Bronchial epithelial cell (primary cell): ENCODE measurements at regions not wholly inside any gene's neighbourhood (a gene's known extent, or its start where the extent isn't known, plus 50 kb on each side); places are given as distances from the start of the nearest gene placed in this dataset.

Experiments used
- DNase-seq: peaks from one replicate; pipeline ENCODE4 v3.0.0-alpha.2; 2010; ENCODE audit warnings: low read depth
- FAIRE-seq: peaks from 2 replicates; lab custom pipeline; 2011; peaks lifted over from hg19 to GRCh38; lab: Jason Lieb, UNC
- H3K27me3 ChIP-seq: 2 replicates; pipeline ENCODE4 v1.5.1; 2011; ENCODE audit warnings: low read length; ENCODE audit not compliant: control insufficient read depth, insufficient read depth
- H3K36me3 ChIP-seq: 2 replicates; pipeline ENCODE4 v1.5.1; 2011; ENCODE audit warnings: low read length; ENCODE audit not compliant: control insufficient read depth, insufficient read depth
- H3K4me3 ChIP-seq: 2 replicates; pipeline ENCODE4 v1.5.1; 2011; ENCODE audit warnings: mild to moderate bottlenecking, low read depth, low read length, control low read depth
- CTCF ChIP-seq: IDR thresholded peaks from 2 replicates; pipeline ENCODE4 v1.5.1; 2011; ENCODE audit warnings: mild to moderate bottlenecking, moderate library complexity, low read length, control low read depth, inconsistent platforms; ENCODE audit not compliant: insufficient read depth, severe bottlenecking

GRCh38 chr2:52857722-52858121, 909.9 kb upstream of the CHAC2 start:
- no peak for TF ChIP-seq CTCF
- Histone ChIP-seq H3K27me3 (no peaks in the 10 kb centered on the region), H3K36me3 (no peaks in the 10 kb centered on the region), H3K4me3 (no peak overlapping the region)
- DNase-seq (no peak), FAIRE-seq (no peak)

- Histone ChIP-seq H3K27me3 (no peaks in the 10 kb centered on the region), H3K4me3 (no peak overlapping the region), H3K36me3 (no peaks in the 10 kb centered on the region)
- no peak for TF ChIP-seq CTCF
- FAIRE-seq (no peak), DNase-seq (no peak)
Measured at GRCh38 chr2:52852006-52852405, 915.6 kb upstream of the CHAC2 start.

- no peak overlapping the region for H3K4me3 ChIP-seq
- DNase-seq (no peak), FAIRE-seq (no peak)
- TF ChIP-seq CTCF = no peak
- H3K27me3 ChIP-seq = no peaks in the 10 kb centered on the region
- H3K36me3 ChIP-seq = no peaks in the 10 kb centered on the region
Measured at GRCh38 chr2:52844701-52845423, 922.7 kb upstream of the CHAC2 start.

GRCh38 chr2:52835909-52836308, 931.7 kb upstream of the CHAC2 start:
- FAIRE-seq = no peak
- H3K4me3 ChIP-seq = no peak overlapping the region
- DNase-seq = no peak
- TF ChIP-seq CTCF = no peak
- no peaks in the 10 kb centered on the region for H3K36me3 ChIP-seq
- H3K27me3 ChIP-seq = no peaks in the 10 kb centered on the region

- no peak for TF ChIP-seq CTCF
- Histone ChIP-seq H3K27me3 (no peaks in the 10 kb centered on the region), H3K4me3 (no peak overlapping the region), H3K36me3 (no peaks in the 10 kb centered on the region)
- no peak for DNase-seq
- FAIRE-seq = no peak
Measured at GRCh38 chr2:52831216-52831615, 936.4 kb upstream of the CHAC2 start.

GRCh38 chr2:52828112-52828511, 939.5 kb upstream of the CHAC2 start:
- H3K4me3 ChIP-seq = no peak overlapping the region
- no peak for TF ChIP-seq CTCF
- H3K36me3 ChIP-seq = no peaks in the 10 kb centered on the region
- H3K27me3 ChIP-seq = no peaks in the 10 kb centered on the region
- FAIRE-seq (no peak), DNase-seq (no peak)
